HUES64 (cell line): ENCODE measurements at regions not wholly inside any gene's neighbourhood (a gene's known extent, or its start where the extent isn't known, plus 50 kb on each side); places are given as distances from the start of the nearest gene placed in this dataset.
"Not testable (repeated sequence)": the region's sequence is repeated elsewhere in the genome, so short reads cannot be mapped to it uniquely, and the experiment has no call there.

Experiments used
- H3K27ac ChIP-seq: 2 replicates; pipeline ENCODE4 v1.7.0; 2013; ENCODE audit warnings: low read depth, low read length, inconsistent platforms
- H3K27me3 ChIP-seq: 2 replicates; pipeline ENCODE4 v1.6.1; 2013; ENCODE audit warnings: mild to moderate bottlenecking, low read length; ENCODE audit not compliant: insufficient read depth
- H3K36me3 ChIP-seq: 2 replicates; pipeline ENCODE4 v1.6.1; 2013; ENCODE audit warnings: mild to moderate bottlenecking, low read length; ENCODE audit not compliant: insufficient read depth
- H3K4me1 ChIP-seq: 2 replicates; pipeline ENCODE4 v1.6.1; 2013; ENCODE audit warnings: mild to moderate bottlenecking, low read length, moderate library complexity; ENCODE audit not compliant: insufficient read depth
- H3K4me3 ChIP-seq: 2 replicates; pipeline ENCODE4 v1.5.1; 2013; ENCODE audit warnings: mild to moderate bottlenecking, low read length, moderate library complexity
- H3K9ac ChIP-seq: 2 replicates; pipeline ENCODE4 v1.6.1; 2013; ENCODE audit warnings: mild to moderate bottlenecking, low read depth, low read length
- H3K9me3 ChIP-seq: 2 replicates; pipeline ENCODE4 v1.6.1; 2013; ENCODE audit warnings: low read depth, low read length; ENCODE audit not compliant: insufficient read depth
- WGBS: fragments of 150-250, 120-280 bp; methylation state at CpG from one replicate; pipeline ENCODE4 v1.1.7; 2013; ENCODE audit warnings: missing lambda C conversion rate; 5-methylcytosine and 5-hydroxymethylcytosine counted together

GRCh38 chr2:47690132-47690531 is 92.8 kb upstream of the MSH6 start:
- H3K27ac ChIP-seq, result no peak overlapping the region
- no peaks in the 10 kb centered on the region for H3K36me3 ChIP-seq
- peaks cover 11% of the 10 kb centered on the region for H3K4me1 ChIP-seq
- H3K9ac ChIP-seq, result no peak overlapping the region
- H3K4me3 ChIP-seq, result no peak overlapping the region
- WGBS, result 94% methylated on average over 2 of the region's 2 CpGs
- H3K9me3 ChIP-seq, result peaks cover 9% of the 10 kb centered on the region; the same call in 1 of the 2 replicates
- H3K27me3 ChIP-seq, result no peaks in the 10 kb centered on the region

GRCh38 chr2:47689118-47689517 is 93.8 kb upstream of the MSH6 start:
- WGBS, result 95% methylated on average over 4 of the region's 4 CpGs
- not testable (repeated sequence) for H3K4me1 ChIP-seq, H3K4me3 ChIP-seq, H3K27me3 ChIP-seq, H3K36me3 ChIP-seq, H3K9ac ChIP-seq, H3K9me3 ChIP-seq, H3K27ac ChIP-seq

- Histone ChIP-seq H3K9me3 (peaks cover 9% of the 10 kb centered on the region; the same call in 1 of the 2 replicates), H3K36me3 (no peaks in the 10 kb centered on the region), H3K4me3 (no peak overlapping the region), H3K9ac (no peak overlapping the region), H3K4me1 (peaks cover 6% of the 10 kb centered on the region; the same call in 1 of the 2 replicates), H3K27ac (no peak overlapping the region), H3K27me3 (no peaks in the 10 kb centered on the region)
- 88% methylated on average over 5 of the region's 5 CpGs for WGBS
These were observed 94.4 kb upstream of the MSH6 start for GRCh38 chr2:47688561-47688960.

- H3K9me3 ChIP-seq, result peaks cover 9% of the 10 kb centered on the region; the same call in 1 of the 2 replicates
- no peak overlapping the region for H3K27ac ChIP-seq
These were observed 95.1 kb upstream of the MSH6 start for GRCh38 chr2:47687856-47688255.

GRCh38 chr2:47686018-47686417 is 96.9 kb upstream of the MSH6 start:
- no peaks in the 10 kb centered on the region for H3K27me3 ChIP-seq
- 93% methylated on average over 5 of the region's 5 CpGs for WGBS
- H3K9ac ChIP-seq, result no peak overlapping the region
- H3K27ac ChIP-seq, result no peak overlapping the region
- H3K36me3 ChIP-seq, result no peaks in the 10 kb centered on the region
- H3K4me3 ChIP-seq, result no peak overlapping the region
- peaks cover 9% of the 10 kb centered on the region; the same call in 1 of the 2 replicates for H3K9me3 ChIP-seq
- peaks cover 6% of the 10 kb centered on the region; the same call in 1 of the 2 replicates for H3K4me1 ChIP-seq

More at GRCh38 chr2:47687856-47688255, 95.1 kb upstream of the MSH6 start:
- Histone ChIP-seq H3K4me1 (peaks cover 6% of the 10 kb centered on the region; the same call in 1 of the 2 replicates), H3K4me3 (no peak overlapping the region), H3K9ac (no peak overlapping the region), H3K36me3 (no peaks in the 10 kb centered on the region), H3K27me3 (no peaks in the 10 kb centered on the region)
- WGBS, result 91% methylated on average over 1 of the region's 1 CpG

- Histone ChIP-seq H3K4me1 (peaks cover 11% of the 10 kb centered on the region), H3K27ac (no peak overlapping the region), H3K27me3 (no peaks in the 10 kb centered on the region), H3K9me3 (0 out of 2 replicates have a peak, but pooled peaks cover 4% of the 10 kb centered on the region), H3K36me3 (no peaks in the 10 kb centered on the region), H3K9ac (no peak overlapping the region), H3K4me3 (no peak overlapping the region)
- WGBS, result 96% methylated on average over 8 of the region's 8 CpGs
These were observed 100.7 kb upstream of the MSH6 start for GRCh38 chr2:47682216-47682749.

- WGBS, result 92% methylated on average over 6 of the region's 6 CpGs
- H3K4me3 ChIP-seq, result no peak overlapping the region
These were observed 105.6 kb upstream of the KCNK12 start for GRCh38 chr2:47676261-47676926.

GRCh38 chr2:47675196-47675825 is 104.5 kb upstream of the KCNK12 start:
- Histone ChIP-seq H3K9ac (no peak overlapping the region), H3K27me3 (no peaks in the 10 kb centered on the region), H3K36me3 (no peaks in the 10 kb centered on the region), H3K9me3 (0 out of 2 replicates have a peak, but pooled peaks cover 4% of the 10 kb centered on the region), H3K27ac (no peak overlapping the region), H3K4me1 (peaks cover 11% of the 10 kb centered on the region), H3K4me3 (no peak overlapping the region)
- 88% methylated on average over 2 of the region's 2 CpGs for WGBS

More at GRCh38 chr2:47676261-47676926, 105.6 kb upstream of the KCNK12 start:
- 0 out of 2 replicates have a peak, but pooled peaks cover 4% of the 10 kb centered on the region for H3K9me3 ChIP-seq
- peaks cover 11% of the 10 kb centered on the region for H3K4me1 ChIP-seq
- no peak overlapping the region for H3K27ac ChIP-seq
- H3K9ac ChIP-seq, result no peak overlapping the region
- H3K36me3 ChIP-seq, result no peaks in the 10 kb centered on the region
- H3K27me3 ChIP-seq, result no peaks in the 10 kb centered on the region

- Histone ChIP-seq H3K9ac (no peak overlapping the region), H3K27ac (no peak overlapping the region), H3K9me3 (no peaks in the 10 kb centered on the region), H3K36me3 (no peaks in the 10 kb centered on the region), H3K4me1 (peaks cover 22% of the 10 kb centered on the region), H3K27me3 (no peaks in the 10 kb centered on the region), H3K4me3 (no peak overlapping the region)
These were observed 95.5 kb upstream of the KCNK12 start for GRCh38 chr2:47666332-47666731.

GRCh38 chr2:47664817-47665216 is 94.0 kb upstream of the KCNK12 start:
- WGBS, result 57% methylated on average over 6 of the region's 7 CpGs
- Histone ChIP-seq H3K9ac (no peak overlapping the region), H3K36me3 (no peaks in the 10 kb centered on the region), H3K4me3 (no peak overlapping the region), H3K9me3 (no peaks in the 10 kb centered on the region), H3K27me3 (no peaks in the 10 kb centered on the region), H3K27ac (no peak overlapping the region), H3K4me1 (peaks cover 22% of the 10 kb centered on the region)

- peak overlapping the region; percentile 86 for H3K27ac ChIP-seq
- no peaks in the 10 kb centered on the region for H3K9me3 ChIP-seq
- peak overlapping the region; percentile 22; the same call in 1 of the 2 replicates for H3K4me3 ChIP-seq
- no peaks in the 10 kb centered on the region for H3K27me3 ChIP-seq
- 0 out of 2 replicates have a peak overlapping the region, but pooled peaks have one; percentile 7 for H3K9ac ChIP-seq
- H3K4me1 ChIP-seq, result peaks cover 22% of the 10 kb centered on the region
- H3K36me3 ChIP-seq, result no peaks in the 10 kb centered on the region
- 0% methylated on average over 1 of the region's 1 CpG for WGBS
These were observed 91.8 kb upstream of the KCNK12 start for GRCh38 chr2:47662552-47662951.
